A673 (cell line): ENCODE measurements at regions not wholly inside any gene's neighbourhood (a gene's known extent, or its start where the extent isn't known, plus 50 kb on each side); places are given as distances from the start of the nearest gene placed in this dataset.

ENCODE experiments used
- CTCF ChIP-seq: fragments of 300-800, 200-600 bp; sonication (generic); conservative IDR thresholded peaks from 2 replicates; pipeline ENCODE4 v1.5.1; 2017; ENCODE audit warnings: low read depth, mild to moderate bottlenecking, antibody characterized with exemption, low read length, moderate library complexity, mixed read lengths
- EZH2 ChIP-seq: fragments of 200-600 bp; sonication (generic); IDR thresholded peaks from 2 replicates; pipeline ENCODE4 v1.6.1; 2017; ENCODE audit warnings: borderline replicate concordance, low read depth, mild to moderate bottlenecking, mixed read lengths, antibody characterized with exemption, low read length; ENCODE audit not compliant: poor library complexity, severe bottlenecking

- no peak for TF ChIP-seq CTCF
- no peak for TF ChIP-seq EZH2
Measured at GRCh38 chr21:23822760-23823159, 1784.5 kb downstream of the MRPL39 start.
